ENCODE measurements at regions not wholly inside any gene's neighbourhood (a gene's known extent, or its start where the extent isn't known, plus 50 kb on each side); places are given as distances from the start of the nearest gene placed in this dataset.
"Not testable (repeated sequence)": the region's sequence is repeated elsewhere in the genome, so short reads cannot be mapped to it uniquely, and the experiment has no call there.

GRCh38 chr16:88240776-88241175, 142.0 kb upstream of the ZNF469 start:
- not testable (repeated sequence) for TF ChIP-seq CTCF (IDR thresholded peaks at IDR 0.05 in 4 of 5, conservative IDR thresholded peaks at IDR 0.05 in 1 of 5); POLR2A (IDR thresholded peaks at IDR 0.05)

Data from gastrocnemius medialis (tissue), 4 donors.